Liver (tissue), 8 donors: ENCODE measurements at regions not wholly inside any gene's neighbourhood (a gene's known extent, or its start where the extent isn't known, plus 50 kb on each side); places are given as distances from the start of the nearest gene placed in this dataset.
"Not testable (repeated sequence)": the region's sequence is repeated elsewhere in the genome, so short reads cannot be mapped to it uniquely, and the experiment has no call there.

Experiments
- DNase-seq: peaks from one replicate; pipeline ENCODE4 v3.0.0-alpha.2; 2017; ENCODE audit warnings: low spot score
- H3K27ac ChIP-seq, 2 donors: one replicate each; pipeline ENCODE4 v1.7.0; 2013; ENCODE audit warnings: inconsistent platforms in 2 of 2, low read length in 2 of 2, control low read depth in 1 of 2, low read depth in 1 of 2, mild to moderate bottlenecking in 1 of 2
- H3K27me3 ChIP-seq, 4 donors: one replicate each; pipeline versions ENCODE4 v1.6.1 to v1.7.0; 2013; ENCODE audit warnings: low read length in 3 of 4, inconsistent platforms in 1 of 4, mild to moderate bottlenecking in 1 of 4, moderate library complexity in 1 of 4; ENCODE audit not compliant: control insufficient read depth in 4 of 4, insufficient read depth in 4 of 4
- H3K36me3 ChIP-seq, 4 donors: one replicate each; pipeline versions ENCODE4 v1.6.1 to v1.7.0; 2013; ENCODE audit warnings: low read length in 3 of 4, mild to moderate bottlenecking in 3 of 4, low read depth in 1 of 4, moderate library complexity in 1 of 4; ENCODE audit not compliant: control insufficient read depth in 4 of 4, insufficient read depth in 3 of 4
- H3K4me1 ChIP-seq, 4 donors: one replicate each; pipeline versions ENCODE4 v1.6.1 to v1.7.0; 2013; ENCODE audit warnings: low read length in 3 of 4, mild to moderate bottlenecking in 3 of 4, moderate library complexity in 1 of 4; ENCODE audit not compliant: control insufficient read depth in 4 of 4, insufficient read depth in 4 of 4
- H3K4me3 ChIP-seq, 3 donors: one replicate each; pipeline versions ENCODE4 v1.6.1 to v1.7.0; 2013; ENCODE audit warnings: low read length in 3 of 3, control low read depth in 1 of 3, low read depth in 1 of 3, mild to moderate bottlenecking in 1 of 3
- H3K9ac ChIP-seq, 2 donors: one replicate each; pipeline ENCODE4 v1.7.0; 2013; ENCODE audit warnings: low read length in 2 of 2, mild to moderate bottlenecking in 2 of 2, moderate library complexity in 2 of 2, control low read depth in 1 of 2, low read depth in 1 of 2
- H3K9me3 ChIP-seq, 4 donors: one replicate each; pipeline versions ENCODE4 v1.6.1 to v1.7.0; 2013; ENCODE audit warnings: low read length in 3 of 4; ENCODE audit not compliant: control insufficient read depth in 4 of 4
- CTCF ChIP-seq: fragments of 150-350 bp; IDR thresholded peaks from 2 replicates; pipeline ENCODE4 v1.5.1; 2017; ENCODE audit warnings: improper control_type of control experiment, low read depth, low read length; ENCODE audit not compliant: missing input control
- EGR1 ChIP-seq, 2 donors: IDR thresholded peaks; 2 replicates each; pipeline ENCODE4 v1.6.1; 2016 to 2018; ENCODE audit warnings: antibody characterized with exemption in 2 of 2, low read depth in 2 of 2
- FOXA1 ChIP-seq: IDR thresholded peaks from 2 replicates; pipeline ENCODE4 v1.6.1; 2016; ENCODE audit warnings: antibody characterized with exemption
- FOXA2 ChIP-seq: IDR thresholded peaks from 2 replicates; pipeline ENCODE4 v1.6.1; 2016; ENCODE audit warnings: antibody characterized with exemption
- GABPA ChIP-seq, 2 donors: IDR thresholded peaks in 1 of 2; conservative IDR thresholded peaks in 1 of 2; 2 replicates each; pipeline ENCODE4 v1.6.1; 2016; ENCODE audit warnings: antibody characterized with exemption in 2 of 2, mild to moderate bottlenecking in 1 of 2, moderate library complexity in 1 of 2
- HNF4A ChIP-seq, 2 donors: conservative IDR thresholded peaks; 2 replicates each; pipeline ENCODE4 v1.6.1; 2016; ENCODE audit warnings: antibody characterized with exemption in 2 of 2, mild to moderate bottlenecking in 2 of 2
- HNF4G ChIP-seq: IDR thresholded peaks from 2 replicates; pipeline ENCODE4 v1.6.1; 2016; ENCODE audit warnings: antibody characterized with exemption
- JUND ChIP-seq, 2 donors: IDR thresholded peaks; 2 replicates each; pipeline ENCODE4 v1.6.1; 2016; ENCODE audit warnings: antibody characterized with exemption in 2 of 2
- MAX ChIP-seq: IDR thresholded peaks from 2 replicates; pipeline ENCODE4 v1.6.1; 2016; ENCODE audit warnings: antibody characterized with exemption
- NR2F2 ChIP-seq: IDR thresholded peaks from 2 replicates; pipeline ENCODE4 v1.6.1; 2016; ENCODE audit warnings: antibody characterized with exemption
- RAD21 ChIP-seq, 2 donors: IDR thresholded peaks; 2 replicates each; pipeline ENCODE4 v1.6.1; 2016; ENCODE audit warnings: antibody characterized with exemption in 2 of 2, mild to moderate bottlenecking in 2 of 2
- REST ChIP-seq: IDR thresholded peaks from 2 replicates; pipeline ENCODE4 v1.6.1; 2016; ENCODE audit warnings: antibody characterized with exemption, mild to moderate bottlenecking
- RXRA ChIP-seq, 2 donors: IDR thresholded peaks; 2 replicates each; pipeline ENCODE4 v1.6.1; 2017 to 2018; ENCODE audit warnings: antibody characterized with exemption in 2 of 2, mild to moderate bottlenecking in 1 of 2
- SP1 ChIP-seq: IDR thresholded peaks from 2 replicates; pipeline ENCODE4 v1.6.1; 2018; ENCODE audit warnings: antibody characterized with exemption, mild to moderate bottlenecking
- TAF1 ChIP-seq: conservative IDR thresholded peaks from 2 replicates; pipeline ENCODE4 v1.6.1; 2016; ENCODE audit warnings: antibody characterized with exemption, mild to moderate bottlenecking
- YY1 ChIP-seq: IDR thresholded peaks from 2 replicates; pipeline ENCODE4 v1.6.1; 2016; ENCODE audit warnings: antibody characterized with exemption, mild to moderate bottlenecking
- WGBS: extraction: QIAGEN DNeasy Blood & Tissue Kit; methylation state at CpG from one replicate; pipeline ENCODE4 v1.1.7; 2013; 5-methylcytosine and 5-hydroxymethylcytosine counted together
- TF ChIP-seq, protein P1 (sequence below): IDR thresholded peaks from 2 replicates; pipeline ENCODE4 v1.6.1; 2016; ENCODE audit warnings: antibody characterized with exemption
- donor health status: healthy.
- donor health status: healthy.
- donor health status: healthy.
- donor health status: healthy.
- donor health status: healthy.

- Histone ChIP-seq H3K27me3 (no peaks in the 10 kb centered on the region), H3K4me1 (no peaks in the 10 kb centered on the region), H3K27ac (no peak overlapping the region), H3K4me3 (no peak overlapping the region), H3K36me3 (no peaks in the 10 kb centered on the region), H3K9me3 (no peaks in the 10 kb centered on the region), H3K9ac (no peak overlapping the region)
- WGBS: 65% methylated on average over 2 of the region's 2 CpGs
- DNase-seq: no peak
- no peak for TF ChIP-seq EGR1 (IDR thresholded peaks at IDR 0.05; ENCODE audit: low read depth in 2 of 2)
- no peak for TF ChIP-seq CTCF
- no peak for TF ChIP-seq RXRA (IDR thresholded peaks at IDR 0.05)
- no peak for TF ChIP-seq JUND (IDR thresholded peaks at IDR 0.05)
- TF ChIP-seq NR2F2: no peak
- TF ChIP-seq MAX: no peak
- TF ChIP-seq, protein P1, sequence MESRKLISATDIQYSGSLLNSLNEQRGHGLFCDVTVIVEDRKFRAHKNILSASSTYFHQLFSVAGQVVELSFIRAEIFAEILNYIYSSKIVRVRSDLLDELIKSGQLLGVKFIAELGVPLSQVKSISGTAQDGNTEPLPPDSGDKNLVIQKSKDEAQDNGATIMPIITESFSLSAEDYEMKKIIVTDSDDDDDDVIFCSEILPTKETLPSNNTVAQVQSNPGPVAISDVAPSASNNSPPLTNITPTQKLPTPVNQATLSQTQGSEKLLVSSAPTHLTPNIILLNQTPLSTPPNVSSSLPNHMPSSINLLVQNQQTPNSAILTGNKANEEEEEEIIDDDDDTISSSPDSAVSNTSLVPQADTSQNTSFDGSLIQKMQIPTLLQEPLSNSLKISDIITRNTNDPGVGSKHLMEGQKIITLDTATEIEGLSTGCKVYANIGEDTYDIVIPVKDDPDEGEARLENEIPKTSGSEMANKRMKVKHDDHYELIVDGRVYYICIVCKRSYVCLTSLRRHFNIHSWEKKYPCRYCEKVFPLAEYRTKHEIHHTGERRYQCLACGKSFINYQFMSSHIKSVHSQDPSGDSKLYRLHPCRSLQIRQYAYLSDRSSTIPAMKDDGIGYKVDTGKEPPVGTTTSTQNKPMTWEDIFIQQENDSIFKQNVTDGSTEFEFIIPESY: no peak
- no peak for TF ChIP-seq HNF4G
- TF ChIP-seq FOXA1: no peak
- TF ChIP-seq YY1: no peak
- TF ChIP-seq SP1: no peak
- TF ChIP-seq GABPA (IDR thresholded peaks at IDR 0.05 in 1 of 2, conservative IDR thresholded peaks at IDR 0.05 in 1 of 2): no peak
These were observed 78.3 kb upstream of the TBC1D5 start for GRCh38 chr3:17820704-17821103.

DNA sequence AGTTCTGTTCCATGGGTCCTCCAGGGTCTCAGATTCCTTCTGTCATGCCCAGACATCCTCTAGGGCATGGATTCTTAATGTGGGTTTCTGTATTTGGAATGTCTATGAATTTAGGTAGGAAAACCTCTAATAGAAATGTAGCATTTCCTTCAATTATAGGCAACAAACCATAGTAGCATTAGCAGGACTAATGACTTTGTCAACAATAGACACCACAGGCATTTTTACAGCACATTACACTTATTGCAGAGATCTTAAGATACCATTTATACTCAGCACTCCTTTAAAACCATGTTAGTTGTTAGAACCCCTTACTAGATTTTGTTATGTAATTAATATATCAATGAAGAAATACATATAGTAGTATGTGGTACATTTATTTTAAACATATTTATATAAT lies 77.8 kb upstream of the TBC1D5 start:
- H3K27me3 ChIP-seq: no peaks in the 10 kb centered on the region
- no peaks in the 10 kb centered on the region for H3K36me3 ChIP-seq
- TF ChIP-seq RAD21 (IDR thresholded peaks at IDR 0.05) (no peak), HNF4A (conservative IDR thresholded peaks at IDR 0.05) (no peak), TAF1 (no peak), JUND (IDR thresholded peaks at IDR 0.05) (no peak), FOXA2 (no peak), REST (no peak), CTCF (no peak), YY1 (no peak), GABPA (IDR thresholded peaks at IDR 0.05 in 1 of 2, conservative IDR thresholded peaks at IDR 0.05 in 1 of 2) (no peak), SP1 (no peak), HNF4G (no peak), EGR1 (IDR thresholded peaks at IDR 0.05; ENCODE audit: low read depth in 2 of 2) (no peak), MAX (no peak), RXRA (IDR thresholded peaks at IDR 0.05) (no peak), FOXA1 (no peak), NR2F2 (no peak)
- DNase-seq: no peak
- H3K9me3 ChIP-seq: no peaks in the 10 kb centered on the region
- H3K4me3 ChIP-seq: no peak overlapping the region
- no peaks in the 10 kb centered on the region for H3K4me1 ChIP-seq
- H3K9ac ChIP-seq: no peak overlapping the region
- H3K27ac ChIP-seq: no peak overlapping the region

GRCh38 chr3:17817973-17818372 lies 75.5 kb upstream of the TBC1D5 start:
- not testable (repeated sequence) for H3K36me3 ChIP-seq, H3K4me1 ChIP-seq, DNase-seq, H3K9ac ChIP-seq, H3K9me3 ChIP-seq, H3K27me3 ChIP-seq, H3K4me3 ChIP-seq, H3K27ac ChIP-seq
- WGBS: 96% methylated on average over 20 of the region's 20 CpGs
